Astrocyte of the spinal cord (primary cell): ENCODE measurements at regions not wholly inside any gene's neighbourhood (a gene's known extent, or its start where the extent isn't known, plus 50 kb on each side); places are given as distances from the start of the nearest gene placed in this dataset.

Source experiments
- DNase-seq: peaks from one replicate; pipeline ENCODE4 v3.0.0; 2011; ENCODE audit warnings: low read depth, low spot score
- H3K4me3 ChIP-seq: 2 replicates; pipeline ENCODE4 v1.5.1; 2011; ENCODE audit warnings: low read depth, mild to moderate bottlenecking, low read length, moderate library complexity
- in situ Hi-C: cut with HindIII; loops from 2 replicates; pipeline ENCODE4 v1.10.0; 2017; ENCODE audit warnings: low sequenced_read_pairs
- TF ChIP-seq, protein P1 (sequence below): IDR thresholded peaks from 2 replicates; pipeline ENCODE4 v1.5.1; 2012; ENCODE audit warnings: low read depth, mild to moderate bottlenecking, low read length, inconsistent platforms

- no peak overlapping the region for H3K4me3 ChIP-seq
- TF ChIP-seq, protein P1, sequence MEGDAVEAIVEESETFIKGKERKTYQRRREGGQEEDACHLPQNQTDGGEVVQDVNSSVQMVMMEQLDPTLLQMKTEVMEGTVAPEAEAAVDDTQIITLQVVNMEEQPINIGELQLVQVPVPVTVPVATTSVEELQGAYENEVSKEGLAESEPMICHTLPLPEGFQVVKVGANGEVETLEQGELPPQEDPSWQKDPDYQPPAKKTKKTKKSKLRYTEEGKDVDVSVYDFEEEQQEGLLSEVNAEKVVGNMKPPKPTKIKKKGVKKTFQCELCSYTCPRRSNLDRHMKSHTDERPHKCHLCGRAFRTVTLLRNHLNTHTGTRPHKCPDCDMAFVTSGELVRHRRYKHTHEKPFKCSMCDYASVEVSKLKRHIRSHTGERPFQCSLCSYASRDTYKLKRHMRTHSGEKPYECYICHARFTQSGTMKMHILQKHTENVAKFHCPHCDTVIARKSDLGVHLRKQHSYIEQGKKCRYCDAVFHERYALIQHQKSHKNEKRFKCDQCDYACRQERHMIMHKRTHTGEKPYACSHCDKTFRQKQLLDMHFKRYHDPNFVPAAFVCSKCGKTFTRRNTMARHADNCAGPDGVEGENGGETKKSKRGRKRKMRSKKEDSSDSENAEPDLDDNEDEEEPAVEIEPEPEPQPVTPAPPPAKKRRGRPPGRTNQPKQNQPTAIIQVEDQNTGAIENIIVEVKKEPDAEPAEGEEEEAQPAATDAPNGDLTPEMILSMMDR: no peak
- DNase-seq: no peak
- in situ Hi-C loops: no loop called here
These were observed 54.3 kb upstream of the ACP3 start for GRCh38 chr3:132262956-132263355.

DNA sequence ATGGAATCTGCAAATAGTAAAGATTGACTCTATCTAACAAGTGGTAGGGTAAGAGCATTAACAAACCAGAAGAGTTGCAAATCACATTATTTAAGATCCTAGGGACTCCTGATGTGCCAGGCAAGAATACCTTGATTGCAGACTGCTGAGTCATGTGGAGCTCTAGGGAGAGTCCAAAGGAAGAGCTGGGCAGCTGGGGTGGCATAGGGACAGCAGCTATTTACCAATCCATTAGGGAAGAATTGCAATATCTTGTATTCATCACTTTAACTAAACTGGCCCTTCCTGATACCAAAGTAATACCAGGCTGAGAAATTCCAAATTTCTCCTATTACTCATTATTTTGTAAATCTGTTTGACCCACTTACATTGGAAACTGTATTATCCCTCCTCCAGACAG lies 52.2 kb upstream of the ACP3 start:
- in situ Hi-C loops: no loop called here
- TF ChIP-seq, protein P1: no peak
- no peak overlapping the region for H3K4me3 ChIP-seq
- DNase-seq: no peak

DNA sequence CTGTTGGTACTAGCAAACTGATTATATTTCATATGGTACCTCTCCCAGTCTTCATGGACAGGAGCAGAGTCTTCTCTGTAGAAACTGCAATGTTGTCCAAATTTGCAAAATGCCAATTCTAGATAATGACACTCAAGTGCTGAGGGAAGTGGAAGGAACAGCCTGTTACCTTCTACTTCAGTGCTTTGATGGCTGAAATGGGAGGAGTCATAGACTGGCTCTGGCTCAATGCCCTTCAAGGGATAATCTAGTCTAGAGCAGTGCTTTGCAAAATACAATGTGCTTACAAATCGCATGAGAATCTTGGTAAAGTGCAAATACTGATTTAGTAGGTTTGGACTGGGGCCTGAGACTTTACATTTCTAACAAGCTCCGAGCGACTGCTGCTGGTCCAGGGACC lies 51.7 kb upstream of the ACP3 start:
- TF ChIP-seq, protein P1: no peak
- no peak overlapping the region for H3K4me3 ChIP-seq
- DNase-seq: no peak
- in situ Hi-C loops: no loop called here

DNA sequence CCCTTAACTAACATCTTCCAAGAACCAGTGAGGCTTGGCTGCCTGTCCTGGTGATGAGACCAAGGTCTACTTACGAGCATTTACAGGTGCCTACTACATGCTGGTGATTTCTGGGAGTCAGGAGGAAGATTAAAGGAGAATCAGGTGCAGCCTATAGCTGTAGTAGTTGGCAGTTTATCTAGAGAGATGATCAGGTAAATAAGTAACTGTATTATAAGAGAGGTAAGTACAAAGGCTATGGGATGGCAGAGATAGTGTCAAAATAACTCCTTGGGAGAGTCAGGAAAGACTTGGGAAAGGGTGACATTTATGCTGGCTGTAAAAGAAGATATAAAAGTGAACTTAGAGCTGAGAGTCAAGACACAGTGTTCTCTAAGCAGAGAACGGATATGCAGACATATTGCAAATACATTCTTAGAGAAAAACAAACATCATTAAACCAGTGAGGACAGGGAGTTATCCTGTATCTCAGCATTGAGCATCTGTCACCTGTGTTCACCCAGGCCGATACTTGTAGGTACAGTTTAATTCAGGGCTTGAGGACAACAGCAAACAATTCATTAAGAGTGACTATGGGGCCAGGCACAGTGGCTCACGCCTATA lies 49.7 kb upstream of the ACP3 start:
- in situ Hi-C loops: no loop called here
- TF ChIP-seq, protein P1: no peak
- DNase-seq: no peak
- no peak overlapping the region for H3K4me3 ChIP-seq
